ENCODE measurements at regions not wholly inside any gene's neighbourhood (a gene's known extent, or its start where the extent isn't known, plus 50 kb on each side); places are given as distances from the start of the nearest gene placed in this dataset.
"Not testable (repeated sequence)": the region's sequence is repeated elsewhere in the genome, so short reads cannot be mapped to it uniquely, and the experiment has no call there.

DNA sequence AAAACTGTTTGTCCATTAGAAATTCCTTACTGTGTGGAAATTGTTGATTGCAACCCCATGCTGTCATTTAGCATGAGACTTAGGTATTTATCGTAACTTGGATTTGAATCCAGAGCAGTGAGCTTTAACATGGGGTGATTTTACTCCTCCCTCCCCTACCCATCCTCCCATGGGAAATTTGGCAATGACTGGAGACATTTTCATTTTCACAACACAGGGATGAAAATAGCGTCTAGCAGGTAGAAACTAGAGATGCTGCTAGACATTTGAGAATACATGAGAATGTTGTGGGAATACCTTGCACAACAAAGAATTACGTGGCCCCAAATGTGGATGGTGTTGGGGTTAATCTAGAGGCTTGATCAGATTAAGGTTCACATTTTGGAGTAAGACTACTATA lies 191.3 kb upstream of the MPDZ start:
- no peak for DNase-seq

DNA sequence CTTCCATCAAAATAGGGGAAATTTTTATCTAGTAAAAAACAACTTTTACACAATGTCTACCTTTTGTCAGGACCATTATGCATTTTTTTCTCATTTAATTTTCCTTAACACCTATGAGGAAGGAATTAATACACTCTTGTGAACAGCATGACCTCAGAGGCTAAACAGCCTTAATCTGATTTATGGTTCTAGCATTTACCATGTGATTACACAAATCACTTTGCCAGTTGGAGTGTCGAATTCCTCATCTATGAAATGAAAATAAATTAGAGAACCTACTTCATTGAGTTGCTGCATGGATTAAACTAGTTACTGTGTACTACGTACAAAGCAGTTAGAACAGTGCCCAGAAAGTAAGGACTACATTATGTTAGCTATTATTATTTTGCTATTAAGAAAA lies 187.7 kb upstream of the MPDZ start:
- no peak for DNase-seq

GRCh38 chr9:13461414-13461991 lies 182.0 kb upstream of the MPDZ start:
- no peak for DNase-seq

DNA sequence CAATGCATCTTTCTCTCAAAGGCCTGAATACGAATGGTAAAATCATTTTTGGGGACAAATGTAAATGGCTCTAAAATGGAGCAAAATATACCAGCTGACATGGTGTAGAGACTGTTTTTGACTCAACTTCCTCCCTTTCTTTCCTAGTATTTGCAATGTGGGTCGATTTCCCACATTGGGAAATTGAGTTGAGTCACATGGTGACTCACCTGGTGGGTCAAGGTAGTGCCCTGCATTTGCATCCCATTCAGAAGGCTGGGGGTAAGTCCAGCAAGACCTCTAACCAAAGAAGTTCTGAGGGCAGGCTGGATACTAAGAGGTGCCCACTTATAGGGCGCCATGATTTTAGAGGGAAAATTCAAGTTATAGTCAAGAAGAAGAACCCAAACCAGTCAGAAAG lies 179.6 kb upstream of the MPDZ start:
- no peak for DNase-seq

DNA sequence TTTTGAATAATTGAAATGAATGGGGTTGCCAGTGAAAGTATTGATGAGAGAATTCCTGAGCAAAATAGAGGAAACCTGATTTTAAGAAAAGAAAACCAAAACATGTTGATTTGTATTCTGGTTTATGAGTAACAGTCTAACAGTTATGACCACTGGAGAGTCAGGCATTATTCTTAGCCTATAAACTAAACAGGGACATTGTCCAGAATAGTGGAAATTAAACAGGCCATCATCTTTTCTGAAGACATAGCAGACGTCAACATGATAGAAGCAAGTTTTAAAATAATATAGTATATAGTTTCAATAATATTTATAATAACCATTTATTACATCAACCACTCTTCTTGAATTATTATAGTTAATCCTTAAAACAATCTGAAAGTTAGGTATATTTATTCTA lies 178.3 kb upstream of the MPDZ start:
- DNase-seq: no peak

DNA sequence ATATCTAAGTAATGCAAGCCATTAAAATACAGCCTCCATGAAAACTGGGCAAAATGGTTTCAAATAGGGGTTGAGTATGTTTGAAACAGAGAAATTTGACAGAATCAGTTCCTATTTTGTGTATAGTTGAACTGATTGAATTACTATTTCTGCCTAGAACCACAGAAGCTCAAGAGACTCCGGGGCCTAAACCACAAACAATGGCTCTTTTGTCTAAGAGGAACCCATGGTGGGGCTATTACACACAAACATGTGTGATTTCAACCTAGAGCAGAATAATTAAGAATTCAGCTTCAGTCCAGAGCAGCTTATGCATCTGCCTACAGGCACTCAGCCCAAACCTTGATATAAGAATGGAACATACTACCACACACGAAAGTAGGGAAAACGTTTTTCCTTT lies 171.2 kb upstream of the MPDZ start:
- no peak for DNase-seq

DNA sequence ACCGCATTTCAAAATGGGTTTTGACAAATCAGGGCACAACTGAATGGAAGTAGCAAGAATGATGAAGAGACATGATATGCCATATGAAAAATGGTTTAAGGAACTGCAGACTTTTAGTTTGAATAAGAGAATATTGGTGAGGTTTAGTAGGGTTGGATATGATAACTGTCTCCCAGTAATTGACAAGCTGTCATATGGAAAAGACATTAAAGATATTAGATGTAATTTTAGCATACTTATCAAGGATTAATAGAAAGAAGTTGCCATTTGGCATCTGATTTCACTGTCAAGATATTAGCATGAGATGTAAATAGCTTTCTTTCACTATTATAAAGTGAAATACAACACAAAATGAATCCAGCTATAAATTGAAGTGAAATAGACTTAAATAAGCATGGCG lies 169.0 kb upstream of the MPDZ start:
- DNase-seq: no peak

GRCh38 chr9:13447843-13448422 lies 168.4 kb upstream of the MPDZ start:
- DNase-seq: no peak

GRCh38 chr9:13446938-13447842 lies 167.7 kb upstream of the MPDZ start:
- no peak for DNase-seq

- no peak for DNase-seq
These were observed 166.9 kb upstream of the MPDZ start for GRCh38 chr9:13446286-13446937.

DNA sequence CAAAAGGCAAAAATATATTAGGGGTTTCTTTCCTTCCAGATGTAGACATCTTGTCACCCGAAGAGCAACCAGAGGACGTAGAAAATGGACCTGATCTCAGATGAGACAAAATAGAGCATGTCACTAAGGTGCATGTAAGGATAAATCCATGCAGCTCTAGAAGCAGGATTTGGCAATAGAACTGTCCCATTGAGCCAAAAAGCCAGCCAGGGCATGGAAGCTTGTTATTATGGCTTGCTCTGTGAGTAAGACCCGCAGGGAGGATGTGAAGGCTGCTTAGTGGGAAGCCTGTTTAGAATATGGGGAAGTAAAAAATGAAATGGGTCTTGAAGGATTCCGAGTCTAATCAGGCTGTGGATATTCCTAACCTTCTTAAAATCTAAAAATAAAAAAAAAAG lies 165.6 kb upstream of the MPDZ start:
- DNase-seq: no peak

DNA sequence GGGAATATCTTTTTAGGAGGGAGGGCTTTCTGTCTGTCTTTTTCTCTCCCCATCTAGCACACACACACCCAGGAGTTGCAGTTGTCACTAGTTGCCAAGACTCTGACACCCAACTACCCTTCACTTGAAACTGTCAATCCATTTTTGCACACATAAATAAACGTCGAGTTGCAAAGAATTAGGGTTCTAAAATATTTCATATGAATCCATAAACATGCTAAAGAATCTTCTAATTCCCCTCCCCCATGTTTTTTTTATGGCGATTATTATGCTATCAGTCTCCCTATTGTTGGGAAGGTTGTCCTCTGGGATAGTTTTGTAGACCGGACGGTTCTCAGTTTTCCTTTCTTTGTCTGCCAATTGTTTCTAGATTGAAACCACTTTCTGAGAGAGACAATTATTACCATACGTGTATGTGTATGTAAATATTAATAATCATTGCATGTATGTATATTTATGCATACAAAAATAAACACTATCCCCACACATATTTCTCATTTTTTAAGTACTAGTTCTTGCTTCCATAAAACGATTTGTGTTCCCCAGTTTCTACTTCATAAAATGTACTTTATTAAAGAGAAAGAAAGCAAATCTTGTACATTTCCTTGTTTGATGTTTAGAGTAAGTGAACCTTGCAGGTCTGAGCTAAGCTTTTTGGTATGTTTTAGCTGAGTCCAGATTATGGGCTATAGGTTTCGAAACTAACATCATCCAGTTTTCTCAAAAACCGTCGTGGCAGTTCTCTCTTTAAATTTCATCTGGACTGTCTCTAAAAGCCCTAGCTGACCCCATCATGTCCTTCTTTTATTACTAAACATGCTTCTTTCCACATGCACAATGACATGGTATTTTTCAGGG lies 165.0 kb upstream of the MPDZ start:
- DNase-seq: no peak

DNA sequence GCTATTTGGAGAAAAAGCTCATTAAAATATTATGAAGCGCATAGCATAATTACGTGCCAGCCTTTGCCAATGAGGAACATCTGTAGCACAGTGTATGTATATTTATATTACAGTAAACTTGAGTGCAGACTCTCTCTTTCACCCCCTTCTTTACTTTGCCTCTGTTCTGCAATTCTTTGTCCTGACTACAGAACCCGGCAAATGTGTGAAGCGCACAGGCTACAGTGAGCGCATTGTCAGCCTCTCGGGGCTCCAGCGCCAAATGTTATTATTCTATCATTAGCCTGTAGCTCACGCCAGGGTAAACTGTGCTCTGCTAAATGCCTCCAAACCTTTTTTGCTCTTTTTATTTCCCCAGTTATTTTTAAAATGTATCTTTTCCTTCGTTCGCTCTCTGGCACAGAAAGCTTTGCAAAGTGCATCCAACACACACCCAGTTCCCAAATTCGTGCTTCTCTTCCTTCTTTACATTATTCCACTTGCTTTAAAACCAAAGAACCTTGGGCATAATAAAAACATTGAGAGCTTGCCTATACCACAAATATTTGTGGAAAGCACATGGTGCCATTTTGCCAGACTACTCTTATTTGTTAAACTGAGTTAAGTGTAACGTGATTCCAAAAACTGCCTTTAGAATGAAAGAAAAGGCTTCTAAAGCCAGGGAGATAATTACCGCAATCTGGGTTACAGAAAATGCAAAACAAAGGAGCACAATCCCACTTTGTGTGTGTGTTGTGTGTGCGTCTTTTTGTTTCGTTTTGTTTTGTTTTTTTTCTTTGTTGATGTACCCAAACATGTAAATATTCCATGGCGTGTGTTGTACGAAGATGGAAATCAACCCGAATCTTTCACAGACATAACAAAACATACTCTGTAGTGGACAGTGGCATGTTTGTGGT lies 164.1 kb upstream of the MPDZ start:
- no peak for DNase-seq

DNA sequence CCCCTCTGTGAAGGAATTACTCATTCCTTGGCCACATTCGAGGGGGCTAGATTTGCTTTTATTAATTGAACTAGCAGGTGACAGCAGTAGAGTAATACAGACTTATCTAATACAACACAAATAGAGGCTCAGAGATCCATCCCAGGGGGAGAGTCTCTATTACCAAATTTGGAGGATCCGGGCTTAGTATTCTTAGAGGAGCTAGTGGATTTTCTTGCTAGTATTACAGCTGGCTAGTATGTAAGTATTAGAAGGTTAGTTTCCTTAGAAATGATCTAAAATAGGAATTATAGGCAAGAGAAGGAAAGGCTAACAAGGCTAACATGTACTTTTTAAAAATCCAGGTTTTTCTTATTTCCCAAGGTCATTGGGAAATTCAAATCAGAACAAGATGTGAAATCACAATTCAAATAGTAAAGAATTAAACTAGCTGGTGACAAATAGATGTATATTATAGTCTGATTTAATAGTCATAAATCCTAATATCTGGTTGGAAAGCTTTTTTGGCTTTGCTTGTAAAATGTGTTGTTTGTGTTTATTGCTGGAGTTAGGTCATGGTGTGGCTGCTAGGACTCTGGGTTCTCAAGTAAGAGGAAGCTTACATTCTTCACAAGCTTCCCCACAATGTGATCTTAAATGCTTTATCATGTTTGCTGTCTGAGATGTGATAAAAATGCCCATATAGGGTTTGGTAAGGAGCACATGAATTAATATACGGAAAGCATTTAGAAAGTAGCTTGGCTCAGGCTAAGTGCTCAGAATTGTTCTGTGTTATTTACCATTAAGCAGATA lies 160.4 kb upstream of the MPDZ start:
- no peak for DNase-seq

DNA sequence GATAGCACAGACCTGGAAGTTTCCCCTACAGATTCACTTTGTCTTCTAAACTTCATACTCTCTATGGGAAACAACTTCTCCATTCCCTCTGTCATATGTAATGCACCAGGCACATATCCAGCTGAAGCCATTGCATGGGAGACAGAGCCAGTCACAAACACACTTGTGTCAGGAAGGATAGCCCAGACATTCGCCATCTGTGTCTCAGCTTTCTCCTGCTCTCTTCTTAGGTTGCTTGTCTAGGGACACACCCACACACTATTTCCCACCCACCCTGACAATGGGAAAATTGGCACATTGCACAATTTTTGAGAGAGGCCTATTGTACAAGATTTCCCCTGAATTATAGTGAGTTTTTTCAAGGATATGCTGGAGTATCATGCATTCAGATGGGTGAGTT lies 158.4 kb upstream of the MPDZ start:
- DNase-seq: no peak

DNA sequence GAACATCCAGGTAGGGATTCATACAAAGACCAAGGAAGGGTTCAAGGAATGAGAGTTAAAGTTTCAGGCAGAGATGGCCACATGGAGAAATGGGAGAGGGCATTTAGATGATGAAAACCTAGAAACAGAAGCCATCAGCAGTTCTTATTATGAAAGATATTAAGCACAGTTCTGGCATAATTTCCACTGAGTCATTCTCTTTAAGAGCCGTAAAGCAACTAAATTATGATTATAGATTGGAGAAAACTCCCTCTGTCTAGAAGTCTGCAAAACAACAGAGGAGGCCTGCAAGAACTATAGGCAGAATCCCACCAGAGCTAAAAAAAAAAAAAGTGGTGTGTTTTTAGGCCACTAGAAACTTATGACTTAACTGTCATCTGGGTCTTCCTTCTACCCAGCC lies 157.1 kb upstream of the MPDZ start:
- no peak for DNase-seq

- DNase-seq: not testable (repeated sequence)
These were observed 154.0 kb upstream of the MPDZ start for GRCh38 chr9:13433453-13433852.

DNA sequence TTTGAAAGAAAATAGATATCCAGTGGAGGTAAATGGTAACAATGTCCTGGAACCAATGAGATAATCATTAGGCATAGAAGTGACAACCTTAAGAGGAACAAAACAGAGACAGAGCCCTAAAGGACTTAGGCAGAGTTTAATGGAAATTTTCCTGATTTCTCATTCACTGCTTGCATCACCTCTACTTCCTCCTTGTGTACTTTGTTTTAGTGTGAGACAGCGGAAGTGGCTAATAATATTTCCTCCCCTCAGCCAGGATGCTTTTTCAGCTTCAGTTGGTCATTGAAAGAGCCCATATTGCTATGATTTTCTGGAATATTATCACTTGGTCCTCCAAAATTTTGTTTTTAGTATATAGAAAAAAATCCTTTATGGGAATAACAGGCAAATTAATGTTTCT lies 153.4 kb upstream of the MPDZ start:
- no peak for DNase-seq

- no peak for DNase-seq
These were observed 152.2 kb upstream of the MPDZ start for GRCh38 chr9:13431692-13432091.

DNA sequence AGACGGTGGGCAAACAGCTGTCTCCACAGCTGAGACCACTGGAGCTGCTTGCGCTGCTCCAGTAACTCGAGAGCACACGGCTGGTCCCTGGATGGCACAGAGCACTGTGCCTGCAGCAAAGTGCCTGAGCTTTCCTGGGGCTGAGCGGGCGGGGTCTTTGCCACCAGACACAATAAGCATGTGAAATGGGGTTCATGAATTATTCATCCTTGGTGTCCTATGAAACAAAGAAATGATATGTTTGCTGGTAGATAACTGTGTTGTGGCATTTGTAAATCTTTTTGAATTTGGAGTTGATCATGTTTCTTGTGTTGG lies 151.7 kb upstream of the MPDZ start:
- no peak for DNase-seq

All from activated CD4-positive, alpha-beta T cell treated with anti-CD3 and anti-CD28 coated beads, Interleukin-10, Interleukin-2, amounts not matched to agents 100 ng/mL and 50 ng/mL, durations not matched to agents 16 hours and 8 hours (primary cell).